ENCODE measurements at regions not wholly inside any gene's neighbourhood (a gene's known extent, or its start where the extent isn't known, plus 50 kb on each side); places are given as distances from the start of the nearest gene placed in this dataset.

GRCh38 chr16:49936791-49937190, 80.9 kb upstream of the ZNF423 start:
- no peak for TF ChIP-seq JUNB (IDR thresholded peaks at IDR 0.05; ENCODE audit: unreplicated experiment)
- no peak for TF ChIP-seq CTCF (conservative IDR thresholded peaks at IDR 0.05; ENCODE audit: low read depth in 2 of 2)
- TF ChIP-seq REST (IDR thresholded peaks at IDR 0.05; ENCODE audit: unreplicated experiment), result no peak
- TF ChIP-seq POLR2AphosphoS5 (IDR thresholded peaks at IDR 0.05; ENCODE audit: low read depth), result no peak
- no peak for TF ChIP-seq EZH2phosphoT487 (IDR thresholded peaks at IDR 0.05; ENCODE audit: unreplicated experiment)
- no peak for TF ChIP-seq EZH2 (IDR thresholded peaks at IDR 0.05; ENCODE audit: low read depth, unreplicated experiment)
- no peak for TF ChIP-seq CREB1 (CRISPR knock-in tag; IDR thresholded peaks at IDR 0.05; ENCODE audit: low read depth)
- TF ChIP-seq ETS1 (IDR thresholded peaks at IDR 0.05), result no peak
- TF ChIP-seq ZNF114 (CRISPR knock-in tag; IDR thresholded peaks at IDR 0.05), result no peak
- TF ChIP-seq NANOG (IDR thresholded peaks at IDR 0.05; ENCODE audit: borderline replicate concordance), result no peak

Measured in GM23338 (cell line).